PC-3 (cell line): ENCODE measurements at regions not wholly inside any gene's neighbourhood (a gene's known extent, or its start where the extent isn't known, plus 50 kb on each side); places are given as distances from the start of the nearest gene placed in this dataset.

Experiments
- ATAC-seq: fragments of 200-7000 bp; cut with Tn5 transposase; 2 replicates; pipeline ENCODE4 v1.9.1; 2020; ENCODE audit warnings: mild to moderate bottlenecking, moderate library complexity
- BruUV-seq: library from RNA; stranded (reverse); fragments of 400-500 nt; replicated peaks from 2 replicates; lab custom pipeline; 2021; lab: Mats Ljungman, UMichigan
- CTCF ChIA-PET: fragments of 300-600 bp; sonication (Branson Sonifier 250); formaldehyde crosslinking; loops from one replicate; lab custom pipeline; 2022; ENCODE audit warnings: antibody characterized with exemption; lab: Charles Lee
- POLR2A ChIA-PET: fragments of 300-600 bp; sonication (Branson Sonifier 250); formaldehyde crosslinking; loops from one replicate; lab custom pipeline; 2022; ENCODE audit warnings: antibody characterized with exemption; ENCODE audit not compliant: unreplicated experiment; lab: Charles Lee
- DNase-seq: peaks from one replicate; pipeline ENCODE4 v3.0.0-alpha.2; 2015
- H2AFZ ChIP-seq: fragments of 300-600 bp; sonication (generic); 2 replicates; pipeline ENCODE4 v1.6.0; 2016; ENCODE audit warnings: antibody characterized with exemption, low read length
- H3F3A ChIP-seq: fragments of 300-600 bp; sonication (generic); one replicate; pipeline ENCODE4 v1.6.0; 2017; ENCODE audit warnings: antibody characterized with exemption, low read length, control low read depth, mild to moderate bottlenecking; ENCODE audit not compliant: unreplicated experiment
- H3K27ac ChIP-seq: fragments of 300-600 bp; sonication (generic); 2 replicates; pipeline ENCODE4 v1.5.1; 2016; ENCODE audit warnings: mild to moderate bottlenecking, low read length
- H3K27me3 ChIP-seq: fragments of 300-600 bp; sonication (generic); 2 replicates; pipeline ENCODE4 v1.6.1; 2016; ENCODE audit warnings: low read length, mixed read lengths
- H3K36me3 ChIP-seq: fragments of 300-600 bp; sonication (generic); 2 replicates; pipeline ENCODE4 v1.6.1; 2016; ENCODE audit warnings: low read depth, mixed run types, low read length, mixed read lengths
- H3K4me1 ChIP-seq: fragments of 300-600 bp; sonication (generic); 2 replicates; pipeline ENCODE4 v1.5.1; 2016; ENCODE audit warnings: low read length; ENCODE audit not compliant: insufficient read depth
- H3K4me2 ChIP-seq: fragments of 300-600 bp; sonication (generic); 2 replicates; pipeline ENCODE4 v1.6.0; 2016; ENCODE audit warnings: low read length
- H3K4me3 ChIP-seq: fragments of 300-600 bp; sonication (generic); 2 replicates; pipeline ENCODE4 v1.5.1; 2016; ENCODE audit warnings: mild to moderate bottlenecking, low read length, mixed read lengths
- H3K79me2 ChIP-seq: fragments of 300-600 bp; sonication (generic); 2 replicates; pipeline ENCODE4 v1.6.1; 2017; ENCODE audit warnings: low read length, mixed read lengths
- H3K9ac ChIP-seq: fragments of 300-600 bp; sonication (generic); 2 replicates; pipeline ENCODE4 v1.6.0; 2016; ENCODE audit warnings: mild to moderate bottlenecking, low read length
- H3K9me2 ChIP-seq: fragments of 300-600 bp; sonication (generic); replicated peaks from 2 replicates; pipeline ENCODE4 v1.6.1; 2016; ENCODE audit warnings: mixed run types, low read length, mixed read lengths
- H3K9me3 ChIP-seq: fragments of 300-600 bp; sonication (generic); 2 replicates; pipeline ENCODE4 v1.6.1; 2016; ENCODE audit warnings: low read length, mixed read lengths
- H4K20me1 ChIP-seq: fragments of 300-600 bp; sonication (generic); 2 replicates; pipeline ENCODE4 v1.6.1; 2016; ENCODE audit warnings: low read length, mixed read lengths
- EZH2 ChIP-seq: fragments of 300-600 bp; sonication (generic); IDR thresholded peaks from one replicate; pipeline ENCODE4 v1.6.1; 2017; ENCODE audit warnings: antibody characterized with exemption, mild to moderate bottlenecking, low read length; ENCODE audit not compliant: unreplicated experiment
- EZH2phosphoT487 ChIP-seq: fragments of 300-600 bp; sonication (generic); IDR thresholded peaks from 2 replicates; pipeline ENCODE4 v1.6.1; 2018; ENCODE audit warnings: mild to moderate bottlenecking, antibody characterized with exemption, low read length, borderline replicate concordance
- intact Hi-C: fragments of 100-400 bp; cut with micrococcal nuclease; formaldehyde crosslinking; loops from 2 replicates; pipeline ENCODE4 v1.9.0; 2023
- TF ChIP-seq, protein P1 (sequence below): fragments of 300-600 bp; sonication (generic); conservative IDR thresholded peaks from 2 replicates; pipeline ENCODE4 v1.5.1; 2017; ENCODE audit warnings: antibody characterized with exemption, low read depth, mild to moderate bottlenecking, low read length

DNA sequence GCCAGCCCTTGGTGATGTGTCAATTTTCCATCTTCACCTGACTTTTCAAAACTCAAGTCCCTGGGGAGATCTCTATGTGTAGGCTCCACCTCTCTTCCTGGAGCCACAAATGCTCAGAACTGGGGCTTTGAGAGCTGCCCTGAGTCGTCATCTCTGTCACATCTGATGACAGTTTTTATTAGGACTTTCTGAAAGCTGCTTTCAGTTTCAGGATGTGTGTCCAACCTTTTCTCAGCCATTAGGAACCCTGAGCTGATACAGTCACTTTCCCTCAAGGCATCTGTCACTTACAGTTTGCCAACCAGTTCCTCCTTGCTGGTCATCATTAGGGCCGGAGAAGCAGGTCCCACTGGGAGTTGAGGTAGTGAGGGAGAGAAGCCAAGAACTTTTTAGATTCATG, 365.9 kb upstream of the CHD6 start:
- Histone ChIP-seq H2AFZ (no peak overlapping the region), H3K4me3 (no peak overlapping the region), H3K9me3 (peaks cover 15% of the 10 kb centered on the region), H3K9me2 (no peaks in the 10 kb centered on the region), H3F3A (no peaks in the 10 kb centered on the region), H3K4me2 (no peak overlapping the region), H3K36me3 (no peaks in the 10 kb centered on the region), H3K79me2 (no peaks in the 10 kb centered on the region), H3K9ac (no peak overlapping the region), H3K27me3 (no peaks in the 10 kb centered on the region), H3K4me1 (no peaks in the 10 kb centered on the region), H3K27ac (no peak overlapping the region), H4K20me1 (no peaks in the 10 kb centered on the region)
- POLR2A ChIA-PET: no interaction called here
- no peak for DNase-seq
- TF ChIP-seq, protein P1, sequence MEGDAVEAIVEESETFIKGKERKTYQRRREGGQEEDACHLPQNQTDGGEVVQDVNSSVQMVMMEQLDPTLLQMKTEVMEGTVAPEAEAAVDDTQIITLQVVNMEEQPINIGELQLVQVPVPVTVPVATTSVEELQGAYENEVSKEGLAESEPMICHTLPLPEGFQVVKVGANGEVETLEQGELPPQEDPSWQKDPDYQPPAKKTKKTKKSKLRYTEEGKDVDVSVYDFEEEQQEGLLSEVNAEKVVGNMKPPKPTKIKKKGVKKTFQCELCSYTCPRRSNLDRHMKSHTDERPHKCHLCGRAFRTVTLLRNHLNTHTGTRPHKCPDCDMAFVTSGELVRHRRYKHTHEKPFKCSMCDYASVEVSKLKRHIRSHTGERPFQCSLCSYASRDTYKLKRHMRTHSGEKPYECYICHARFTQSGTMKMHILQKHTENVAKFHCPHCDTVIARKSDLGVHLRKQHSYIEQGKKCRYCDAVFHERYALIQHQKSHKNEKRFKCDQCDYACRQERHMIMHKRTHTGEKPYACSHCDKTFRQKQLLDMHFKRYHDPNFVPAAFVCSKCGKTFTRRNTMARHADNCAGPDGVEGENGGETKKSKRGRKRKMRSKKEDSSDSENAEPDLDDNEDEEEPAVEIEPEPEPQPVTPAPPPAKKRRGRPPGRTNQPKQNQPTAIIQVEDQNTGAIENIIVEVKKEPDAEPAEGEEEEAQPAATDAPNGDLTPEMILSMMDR: no peak
- TF ChIP-seq EZH2phosphoT487 (no peak), EZH2 (no peak)
- CTCF ChIA-PET: no interaction called here
- ATAC-seq: no peak
- intact Hi-C loops: no loop called here
- no TSS peak for BruUV-seq

DNA sequence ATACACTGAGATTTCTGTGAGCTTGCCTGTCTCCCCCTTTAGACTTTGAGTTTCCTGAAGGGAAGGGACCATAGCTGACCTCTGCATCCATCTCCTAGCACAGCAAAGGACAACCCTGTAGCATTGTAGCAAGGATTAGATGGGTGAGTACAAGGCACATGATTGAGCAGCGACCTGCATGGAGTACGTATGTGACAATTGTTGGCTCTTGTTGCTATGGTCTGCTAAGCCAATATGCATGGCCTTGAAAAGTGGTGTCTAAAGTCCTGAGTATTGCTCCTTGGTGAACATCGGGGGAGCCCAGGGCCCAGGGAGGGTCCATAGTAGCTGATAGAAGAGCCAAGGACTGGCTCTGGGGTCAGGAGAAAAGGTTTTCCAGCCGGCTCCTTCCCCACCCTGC, 365.0 kb upstream of the CHD6 start:
- ChIA-PET CTCF (no interaction called here), POLR2A (no interaction called here)
- no peaks in the 10 kb centered on the region for H4K20me1 ChIP-seq
- BruUV-seq: no TSS peak
- H3K4me1 ChIP-seq: no peaks in the 10 kb centered on the region
- intact Hi-C loops: no loop called here
- no peak overlapping the region for H3K4me3 ChIP-seq
- no peak overlapping the region for H3K4me2 ChIP-seq
- no peak overlapping the region for H2AFZ ChIP-seq
- no peaks in the 10 kb centered on the region for H3K79me2 ChIP-seq
- no peaks in the 10 kb centered on the region for H3K27me3 ChIP-seq
- no peak overlapping the region for H3K27ac ChIP-seq
- no peaks in the 10 kb centered on the region for H3K9me2 ChIP-seq
- no peak overlapping the region for H3K9ac ChIP-seq
- no peaks in the 10 kb centered on the region for H3K36me3 ChIP-seq
- no peak for ATAC-seq
- DNase-seq: no peak
- peaks cover 18% of the 10 kb centered on the region for H3K9me3 ChIP-seq
- TF ChIP-seq, protein P1: no peak
- TF ChIP-seq EZH2phosphoT487: no peak
- no peak for TF ChIP-seq EZH2
- H3F3A ChIP-seq: no peaks in the 10 kb centered on the region

DNA sequence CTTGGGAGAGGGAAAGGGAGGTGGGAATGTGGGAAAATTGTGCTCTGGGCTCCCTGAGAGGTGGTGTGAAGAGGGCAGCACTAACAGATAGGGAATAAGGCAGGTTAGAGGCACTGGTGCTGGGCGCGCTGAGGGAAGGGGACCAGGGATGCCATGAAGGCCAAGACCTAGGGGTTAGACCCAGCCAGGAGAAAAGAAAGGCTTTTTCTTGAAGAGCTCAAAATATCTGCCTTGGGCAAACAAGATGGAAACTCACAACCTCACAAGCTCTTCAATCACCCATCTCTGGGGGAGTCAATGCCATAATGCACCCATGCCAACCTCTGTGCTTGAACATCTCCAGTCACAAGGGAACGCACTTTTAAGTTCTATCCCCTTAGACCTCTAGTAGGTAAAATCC, 363.6 kb upstream of the CHD6 start:
- no peaks in the 10 kb centered on the region for H4K20me1 ChIP-seq
- no peak overlapping the region for H2AFZ ChIP-seq
- H3K9me3 ChIP-seq: peaks cover 17% of the 10 kb centered on the region
- no TSS peak for BruUV-seq
- no peak for DNase-seq
- no peak overlapping the region for H3K4me3 ChIP-seq
- no peaks in the 10 kb centered on the region for H3K27me3 ChIP-seq
- no peak overlapping the region for H3K4me2 ChIP-seq
- H3K27ac ChIP-seq: no peak overlapping the region
- no peaks in the 10 kb centered on the region for H3K36me3 ChIP-seq
- ChIA-PET CTCF (no interaction called here), POLR2A (no interaction called here)
- no peaks in the 10 kb centered on the region for H3K9me2 ChIP-seq
- intact Hi-C loops: no loop called here
- H3K9ac ChIP-seq: no peak overlapping the region
- H3K4me1 ChIP-seq: no peaks in the 10 kb centered on the region
- no peaks in the 10 kb centered on the region for H3F3A ChIP-seq
- ATAC-seq: no peak
- TF ChIP-seq, protein P1: no peak
- TF ChIP-seq EZH2 (no peak), EZH2phosphoT487 (no peak)
- no peaks in the 10 kb centered on the region for H3K79me2 ChIP-seq
